GM19455 (cell line): ENCODE measurements at regions not wholly inside any gene's neighbourhood (a gene's known extent, or its start where the extent isn't known, plus 50 kb on each side); places are given as distances from the start of the nearest gene placed in this dataset.

ENCODE experiments used
- ATAC-seq: cut with Tn5 transposase; IDR thresholded peaks from one replicate; pipeline ENCODE4 v1.9.1; 2021; ENCODE audit not compliant: unreplicated experiment

DNA sequence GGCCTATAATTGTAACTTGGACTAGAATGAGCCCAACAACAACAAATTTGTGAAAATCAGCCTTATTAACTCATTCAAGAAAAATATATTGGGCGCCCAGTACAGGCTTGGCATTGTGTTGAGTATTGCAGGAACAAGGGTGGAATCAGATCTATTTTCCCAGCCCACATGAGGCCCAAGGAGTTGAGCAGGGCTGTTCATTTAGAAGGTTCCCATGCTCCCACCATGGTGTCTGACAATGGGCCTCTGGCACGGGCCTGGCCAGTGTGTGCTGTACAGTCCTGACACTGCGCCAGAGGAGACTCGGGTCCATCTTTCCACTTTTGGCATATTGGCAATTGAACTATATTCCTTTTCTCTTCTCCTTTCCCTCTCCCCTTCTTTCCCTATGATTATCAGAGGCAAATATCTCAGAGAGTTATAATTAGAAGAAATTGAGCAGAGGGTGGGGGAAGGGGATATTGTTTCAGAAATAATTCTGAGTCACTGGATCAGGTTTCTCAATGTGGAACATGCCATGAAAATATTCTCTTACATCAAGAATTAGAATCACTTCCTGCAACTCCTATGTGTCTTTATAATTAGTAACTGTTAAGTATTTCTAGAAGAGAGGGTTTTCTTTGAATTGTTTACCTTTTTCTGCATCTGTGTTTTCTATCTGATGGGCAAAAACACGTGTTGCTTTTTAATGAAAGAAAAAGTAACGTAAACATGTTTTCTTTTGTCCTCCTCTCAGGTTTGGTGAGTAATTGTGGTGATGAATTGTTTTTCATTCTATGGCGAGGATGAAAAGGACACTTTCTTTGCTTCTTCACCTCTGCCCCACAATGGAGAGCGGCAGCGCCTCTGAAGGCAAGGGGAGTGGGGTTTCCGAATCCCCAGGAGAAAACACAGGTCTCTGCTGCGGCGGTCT lies 209.4 kb downstream of the FOXA2 start:
- ATAC-seq: no peak

DNA sequence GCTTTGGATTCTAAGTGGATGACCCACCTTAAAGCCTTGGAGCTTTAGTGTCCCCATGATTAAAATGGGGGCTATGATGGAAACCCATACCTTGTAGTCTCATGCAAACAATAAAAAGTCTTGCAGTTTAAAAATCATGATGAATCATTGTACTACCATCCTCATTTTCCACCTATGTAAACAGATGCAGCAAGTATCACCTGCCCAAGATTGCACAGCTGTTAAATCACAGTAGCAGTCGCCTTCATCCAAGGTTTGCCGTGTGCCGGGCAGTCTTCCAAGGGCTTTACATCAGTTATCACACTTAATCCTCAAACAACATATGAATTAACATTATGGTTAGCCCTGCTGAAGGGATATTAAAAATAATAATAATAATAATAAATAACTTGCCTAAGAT lies 210.3 kb downstream of the FOXA2 start:
- no peak for ATAC-seq

DNA sequence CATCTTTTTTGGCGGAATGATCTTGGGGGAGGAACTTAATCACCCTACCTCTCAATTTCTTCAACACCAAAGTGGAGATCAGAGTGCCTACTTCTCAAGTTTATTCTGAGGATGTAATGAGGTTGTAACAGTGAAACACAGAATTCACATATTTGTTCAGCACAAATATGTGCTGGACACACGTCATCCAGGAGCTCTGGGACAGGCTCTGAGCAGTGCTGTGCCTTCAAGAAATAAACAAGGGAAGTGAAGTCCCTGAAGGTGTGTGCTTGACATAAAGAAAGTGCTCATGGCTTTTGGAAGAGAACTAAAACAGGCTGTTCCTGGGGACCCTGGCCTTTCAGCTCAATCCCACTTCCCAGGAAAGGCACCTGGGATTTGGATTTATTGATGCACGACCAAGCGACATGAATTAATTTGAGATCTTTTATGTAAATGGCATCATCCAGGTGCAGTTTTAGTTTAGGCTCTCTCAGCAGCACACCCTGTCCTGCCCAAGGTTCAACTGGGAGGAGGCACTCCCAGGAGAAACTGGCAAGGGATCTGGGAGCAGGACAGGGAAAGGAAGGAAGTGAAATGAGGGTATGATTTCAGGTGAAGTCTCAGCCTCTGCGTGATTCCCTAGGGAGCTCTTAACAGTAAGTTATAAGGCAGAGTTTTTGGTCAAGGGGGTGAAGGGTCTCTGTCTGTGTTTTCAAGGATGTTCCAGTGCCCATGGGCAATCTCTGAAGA lies 211.0 kb downstream of the FOXA2 start:
- no peak for ATAC-seq

DNA sequence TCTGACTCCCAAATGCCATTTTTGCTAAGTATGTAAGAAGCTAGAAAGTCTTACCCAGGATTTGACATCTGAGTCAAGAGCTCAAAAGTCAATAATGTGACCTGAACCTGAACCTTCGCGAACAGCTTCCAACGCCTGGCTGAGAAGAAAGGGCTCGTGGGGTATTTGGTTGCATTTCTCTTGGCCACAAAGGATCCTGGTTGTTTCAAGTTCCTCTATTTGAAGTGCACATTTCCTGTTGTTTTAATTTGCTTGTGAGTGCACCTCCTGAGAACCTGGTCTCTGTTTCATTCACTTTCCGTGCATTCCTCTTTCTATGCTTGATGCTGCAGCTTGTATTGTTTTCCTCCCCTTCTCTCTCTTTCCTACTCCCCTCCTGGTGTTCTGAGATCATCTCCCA lies 212.5 kb downstream of the FOXA2 start:
- ATAC-seq: peak; percentile 81

DNA sequence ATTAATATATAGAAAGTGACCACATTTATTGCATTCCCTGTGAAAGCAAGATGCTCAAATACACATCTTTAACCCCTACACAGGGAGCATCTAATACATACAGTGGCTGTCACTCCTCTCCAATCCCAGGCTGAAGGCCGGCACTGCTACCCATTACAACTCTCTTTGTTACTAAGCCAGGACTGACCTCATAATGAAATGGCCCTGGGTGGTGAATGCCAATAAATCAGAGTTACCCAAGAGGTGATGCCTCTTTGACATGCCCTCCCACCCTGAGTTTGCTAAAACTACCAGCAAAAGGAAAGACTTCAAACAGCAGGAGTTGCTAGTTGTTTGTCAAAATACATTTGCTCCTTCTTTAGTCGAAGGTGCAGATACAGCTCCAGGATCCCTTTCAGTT lies 214.2 kb downstream of the FOXA2 start:
- ATAC-seq: no peak

DNA sequence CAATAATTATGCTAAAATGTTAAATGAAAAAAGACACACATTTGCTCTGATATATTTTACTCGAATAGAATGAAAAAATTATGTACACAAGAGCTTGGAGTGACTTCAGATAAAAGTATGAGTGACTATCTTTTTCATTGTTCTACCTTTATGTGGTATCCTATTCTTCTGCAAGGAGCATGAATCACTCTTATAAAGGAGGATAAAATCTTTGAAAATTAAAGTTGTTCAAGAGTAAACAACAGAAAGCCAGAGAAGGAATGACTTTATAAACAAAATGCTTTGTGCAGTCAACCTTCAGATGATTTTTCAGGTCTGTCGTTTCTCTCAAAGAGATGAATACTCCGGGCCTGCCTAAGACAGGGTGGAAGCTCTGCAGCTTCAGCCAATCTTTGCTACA lies 215.3 kb downstream of the FOXA2 start:
- no peak for ATAC-seq

DNA sequence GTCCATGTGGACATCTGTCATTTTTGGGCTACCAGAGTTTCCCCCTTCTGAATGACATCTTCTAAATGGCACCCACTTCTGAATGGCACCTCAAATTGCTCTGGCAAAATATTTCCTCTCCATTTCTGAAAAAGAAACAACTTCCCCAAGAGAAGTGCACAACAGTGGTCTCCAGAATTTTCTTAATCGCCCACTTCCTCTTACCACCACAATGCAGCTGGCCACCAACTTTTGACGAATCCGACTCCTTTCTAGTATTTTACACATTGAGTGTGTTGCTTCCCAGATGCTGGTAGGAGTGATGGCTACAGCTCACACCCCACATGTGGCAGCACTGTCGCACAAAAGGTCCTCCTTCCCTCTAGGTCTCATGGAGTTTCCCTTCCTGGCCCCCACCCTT lies 216.1 kb downstream of the FOXA2 start:
- ATAC-seq: no peak

DNA sequence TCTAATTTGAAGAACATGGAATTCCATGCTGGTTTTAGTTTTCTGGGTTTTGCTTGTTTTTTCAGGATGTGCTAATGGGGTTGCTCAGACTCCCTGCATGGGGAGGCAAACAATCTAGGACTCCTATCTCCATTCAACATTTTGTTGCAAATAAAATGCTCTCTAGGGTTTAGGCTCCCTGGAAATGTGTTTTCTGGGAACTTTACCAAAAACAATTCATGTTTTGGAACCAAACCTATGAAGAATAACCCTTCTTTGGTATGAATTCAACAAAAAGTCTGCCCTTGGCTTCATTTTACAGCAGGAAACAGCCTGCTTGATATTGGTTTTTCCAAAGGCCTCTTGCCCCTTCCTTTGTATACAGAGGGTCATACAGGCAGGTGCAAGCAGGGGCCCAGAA lies 217.7 kb downstream of the FOXA2 start:
- no peak for ATAC-seq

DNA sequence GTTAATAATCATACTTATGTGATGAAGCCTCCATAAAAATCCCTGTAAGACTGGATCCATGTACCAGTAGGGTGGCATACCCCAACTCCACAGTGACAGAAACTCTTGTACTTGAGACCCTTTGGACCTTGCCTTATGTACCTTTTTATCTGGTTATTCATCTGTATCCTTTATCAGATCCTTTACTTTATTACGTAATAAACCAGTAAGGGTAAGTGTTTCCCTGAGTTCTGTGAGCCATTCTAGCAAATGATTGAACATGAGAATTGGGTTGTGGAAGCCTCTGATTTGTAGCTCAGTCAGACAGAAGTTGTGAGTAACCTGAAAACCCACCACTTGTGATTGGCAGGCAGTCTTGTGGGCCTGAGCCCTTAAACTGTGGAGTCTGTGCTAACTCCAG lies 229.7 kb downstream of the FOXA2 start:
- ATAC-seq: no peak

DNA sequence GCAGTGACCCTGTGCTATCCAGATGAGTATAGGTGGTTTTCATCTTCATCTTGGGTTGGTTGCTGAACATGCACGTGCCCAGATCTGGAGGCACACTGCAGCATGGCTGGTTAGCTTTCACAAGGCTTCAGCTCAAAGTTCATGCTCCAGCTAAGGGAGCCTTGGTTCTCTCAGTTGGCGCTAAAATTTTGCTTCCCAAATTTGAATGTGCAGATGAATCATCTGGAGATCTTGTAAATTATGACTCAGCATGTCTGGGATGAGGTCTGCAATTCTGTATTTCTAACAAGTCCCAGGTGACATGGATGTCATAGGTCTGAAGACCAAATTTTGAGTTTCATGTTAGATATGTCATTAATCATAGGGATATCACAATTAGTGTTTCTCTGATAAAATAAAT lies 230.8 kb downstream of the FOXA2 start:
- no peak for ATAC-seq

DNA sequence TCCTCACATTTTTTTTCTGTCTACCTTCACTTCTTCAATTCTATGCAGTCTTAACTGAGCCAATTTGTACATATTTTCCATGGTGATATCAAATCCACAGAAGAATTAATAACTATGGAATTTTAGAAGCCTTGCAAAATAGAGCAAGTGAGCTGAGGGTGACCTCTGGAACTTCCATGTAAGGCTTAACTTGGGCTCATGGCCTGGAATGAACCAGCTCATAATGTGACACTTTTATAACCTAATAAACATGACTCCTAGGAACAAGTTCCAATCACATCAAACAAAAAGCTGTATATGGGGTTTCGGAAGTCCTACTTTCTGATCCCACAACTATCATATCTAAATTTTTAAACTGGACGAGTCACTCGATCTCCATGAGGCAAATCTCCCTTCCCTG lies 232.4 kb downstream of the FOXA2 start:
- ATAC-seq: no peak

DNA sequence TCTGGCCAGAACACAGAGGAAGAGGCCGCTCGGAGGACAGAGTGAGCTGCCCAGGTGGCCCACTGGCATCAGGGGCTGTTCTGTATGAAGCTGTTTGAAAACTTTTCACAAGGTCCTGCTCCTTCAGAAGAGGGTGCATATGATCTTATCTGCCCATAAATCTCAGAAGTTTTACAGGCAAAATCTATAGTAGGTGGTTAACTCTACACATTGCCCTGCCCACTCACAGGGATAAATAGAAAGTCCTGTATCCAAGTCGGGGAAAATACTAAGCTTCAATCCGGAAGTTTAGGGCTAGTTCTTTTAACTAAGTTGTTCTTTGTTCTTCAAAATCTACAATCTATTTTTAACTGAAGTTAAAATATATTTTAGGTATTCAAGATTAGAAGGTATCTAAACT lies 233.7 kb downstream of the FOXA2 start:
- ATAC-seq: no peak

DNA sequence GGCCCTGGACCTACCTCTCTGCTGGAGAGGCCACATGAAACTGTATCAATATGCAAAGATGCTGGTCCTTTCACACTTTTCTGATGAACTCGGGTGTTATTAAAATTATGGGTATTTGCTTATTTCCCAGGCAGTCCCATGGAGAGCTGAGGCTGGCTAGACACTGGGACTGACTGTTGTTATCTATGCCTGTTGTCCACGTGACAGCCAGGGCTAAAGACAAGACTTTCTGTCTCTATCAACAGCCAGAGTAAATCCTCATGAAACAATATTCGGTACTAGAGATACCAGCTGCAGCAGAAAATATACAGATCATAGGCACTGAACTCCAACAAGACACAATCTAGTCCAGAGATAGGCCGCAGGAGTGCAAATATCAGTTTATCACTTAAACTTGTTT lies 236.4 kb downstream of the FOXA2 start:
- no peak for ATAC-seq

DNA sequence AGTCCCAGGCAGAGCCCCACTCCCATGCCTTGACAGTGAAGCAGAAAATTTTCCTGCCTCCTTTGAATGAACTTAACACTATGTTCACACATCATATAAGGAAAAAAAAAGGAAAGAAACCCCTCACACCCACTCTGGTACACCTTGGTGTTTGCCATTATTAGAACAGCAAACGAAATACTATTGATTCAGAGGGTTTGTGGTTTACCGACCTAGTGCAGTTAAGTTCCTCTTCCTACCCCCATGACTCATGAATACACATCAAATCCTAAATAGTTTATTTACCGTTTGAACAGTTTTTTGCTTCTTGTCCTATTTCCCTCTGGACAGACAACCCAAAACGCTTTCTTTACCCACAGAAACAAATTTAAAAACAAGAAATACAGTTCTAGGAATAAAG lies 237.7 kb downstream of the FOXA2 start:
- no peak for ATAC-seq

DNA sequence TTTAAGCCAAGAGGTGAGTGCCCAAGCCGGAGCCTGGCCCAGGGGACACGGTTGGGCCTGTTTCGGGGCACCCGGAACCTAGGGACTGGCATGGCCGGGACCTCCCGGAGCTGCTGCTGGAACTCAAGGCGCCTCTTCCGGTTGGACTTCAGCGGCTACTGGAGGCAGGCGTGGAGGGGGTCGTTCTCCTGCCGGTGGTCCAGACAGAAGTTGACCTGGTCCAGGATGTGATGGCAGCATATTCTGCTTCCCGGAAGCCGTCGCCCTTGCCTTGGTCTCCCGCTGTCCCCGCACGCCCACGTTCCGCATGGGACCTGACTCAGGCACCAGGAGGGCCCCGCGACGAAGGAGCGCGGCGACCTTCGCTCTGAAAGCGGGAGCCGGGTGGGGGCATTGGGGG lies 240.8 kb downstream of the FOXA2 start:
- no peak for ATAC-seq

DNA sequence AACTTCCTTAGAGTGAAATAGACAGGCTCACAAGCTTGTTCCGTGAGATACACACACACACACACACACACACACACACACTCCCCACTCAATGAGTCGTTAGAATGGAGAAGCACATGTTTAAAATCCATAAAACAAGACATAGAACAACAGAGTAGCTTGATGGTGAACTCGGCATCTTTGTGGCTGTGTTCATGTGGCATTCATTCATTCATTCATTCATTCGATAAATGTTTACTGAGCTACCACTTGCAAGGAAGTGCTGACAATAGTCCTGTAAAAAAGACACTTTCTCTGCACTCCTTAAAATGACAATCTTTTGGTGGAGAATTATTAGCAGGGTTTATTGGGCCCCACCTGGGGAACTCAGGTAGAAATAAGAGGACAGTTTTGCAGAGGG lies 242.0 kb downstream of the FOXA2 start:
- ATAC-seq: no peak

DNA sequence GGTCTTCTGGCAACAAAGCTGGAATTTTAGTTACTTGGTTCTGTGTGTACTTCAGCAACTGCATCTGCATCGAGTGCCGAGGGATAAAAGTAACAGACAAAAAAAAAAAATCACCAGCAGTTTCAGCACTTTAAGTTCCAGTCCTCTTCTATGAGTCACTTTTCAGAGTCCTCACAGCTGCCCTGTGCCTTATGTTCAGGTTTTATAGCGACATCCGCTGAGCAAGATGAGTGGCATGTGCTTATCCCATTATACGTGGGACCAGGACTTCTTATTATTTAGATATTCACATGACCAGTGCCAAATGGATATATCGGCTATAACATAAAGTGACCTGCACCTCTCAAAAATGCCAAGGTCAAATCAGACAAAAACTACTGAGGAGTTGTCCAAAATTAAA lies 242.9 kb downstream of the FOXA2 start:
- no peak for ATAC-seq

DNA sequence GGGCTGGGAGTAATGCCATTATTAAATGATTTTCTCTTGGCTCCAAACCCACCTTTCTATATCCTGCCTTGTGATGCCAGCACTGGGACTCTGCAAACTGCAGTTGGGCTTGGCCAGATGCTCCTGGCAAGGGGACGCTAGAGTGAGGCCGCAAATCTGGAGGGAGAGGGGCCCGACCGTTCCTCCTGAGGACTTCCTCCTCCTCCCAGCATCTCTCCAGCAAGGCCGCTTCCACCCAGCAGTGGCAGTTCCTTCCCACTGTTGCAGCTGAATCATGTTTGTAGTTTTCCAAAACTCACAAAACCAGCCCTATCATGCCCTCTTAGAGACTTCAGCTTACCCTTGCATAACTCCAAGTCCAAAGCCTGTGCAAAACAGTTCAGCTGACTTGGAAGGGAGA lies 244.4 kb downstream of the FOXA2 start:
- no peak for ATAC-seq

DNA sequence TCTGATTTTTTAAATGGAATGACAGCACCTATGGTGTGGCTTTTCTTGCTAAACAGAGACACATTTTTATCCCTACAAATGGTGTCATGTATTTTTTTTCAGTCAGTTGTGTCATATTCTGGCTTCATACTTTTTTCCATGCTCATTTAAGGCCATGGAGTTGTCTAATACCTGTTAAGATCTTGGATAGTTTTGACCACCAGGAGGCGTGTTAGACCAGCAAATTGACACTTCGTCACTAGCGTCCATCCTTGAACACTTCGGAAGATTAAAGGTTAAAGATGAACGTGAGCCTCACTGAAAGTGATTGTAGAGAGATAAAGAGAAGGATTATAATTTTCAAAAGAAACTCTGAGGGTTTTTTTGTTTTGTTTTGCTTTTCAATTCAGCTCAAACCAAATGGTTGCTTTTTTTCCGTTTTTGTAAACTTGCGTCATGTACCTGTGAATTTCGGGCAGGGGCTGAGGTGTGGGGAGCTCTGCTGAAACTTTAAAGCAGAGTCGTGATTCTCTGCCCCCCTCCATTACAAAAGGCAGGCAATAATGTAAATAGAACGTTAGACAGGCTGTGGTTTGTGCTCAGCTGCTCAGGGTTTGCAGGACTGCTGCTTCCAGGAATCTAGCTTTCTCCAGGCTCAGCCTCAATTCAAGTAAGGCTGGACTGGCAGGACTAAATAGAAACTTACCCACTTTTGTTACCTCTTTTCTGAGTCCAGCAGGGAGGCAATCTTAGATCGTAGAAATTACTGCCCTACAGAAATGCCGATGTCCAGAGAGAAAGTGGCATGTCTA lies 245.1 kb downstream of the FOXA2 start:
- no peak for ATAC-seq

DNA sequence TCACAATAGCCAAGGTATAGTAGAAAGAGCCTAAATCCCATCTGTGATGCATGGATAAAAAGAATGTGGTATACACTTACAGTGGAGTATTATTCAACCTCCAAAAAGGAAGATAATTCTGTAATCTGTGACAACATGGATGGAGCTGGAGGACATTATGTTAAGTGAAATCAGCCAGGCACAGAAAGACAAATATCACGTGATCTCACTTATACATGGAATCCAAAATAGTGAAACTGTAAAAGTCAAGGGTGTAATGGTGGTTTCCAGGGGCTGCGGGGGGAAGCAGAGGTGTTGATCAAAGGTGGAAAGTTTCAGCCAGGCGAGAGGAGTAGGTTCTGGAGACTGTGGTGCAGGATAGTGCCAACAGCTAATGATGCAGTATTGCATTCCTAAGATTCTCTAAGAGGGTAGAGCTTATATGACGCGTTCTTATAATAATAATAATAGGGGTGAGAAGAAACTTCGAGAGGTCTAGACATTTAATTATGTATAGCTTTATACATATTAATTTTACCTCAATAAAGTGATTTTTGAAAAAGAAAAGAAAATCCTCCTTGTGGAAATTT lies 246.1 kb downstream of the FOXA2 start:
- ATAC-seq: no peak

DNA sequence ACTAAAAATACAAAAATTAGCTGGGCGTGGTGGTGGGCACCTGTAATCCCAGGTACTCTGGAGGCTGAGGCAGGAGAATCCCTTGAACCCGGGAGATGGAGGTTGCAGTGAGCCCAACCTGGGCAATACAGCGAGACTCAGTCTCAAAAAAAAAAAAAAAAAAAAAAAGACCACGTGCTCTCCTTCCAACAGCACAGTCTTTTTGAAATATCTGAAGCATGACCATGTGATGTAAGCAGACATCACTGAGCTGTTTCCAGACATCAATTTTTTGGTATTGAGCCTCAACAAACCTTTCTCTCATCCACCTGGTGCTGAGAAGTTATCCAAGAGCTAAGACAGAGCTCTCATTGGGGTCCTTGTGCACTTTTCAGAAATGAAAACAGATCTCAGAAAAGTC lies 249.2 kb downstream of the FOXA2 start:
- no peak for ATAC-seq
